GM18502 (cell line): ENCODE measurements at regions not wholly inside any gene's neighbourhood (a gene's known extent, or its start where the extent isn't known, plus 50 kb on each side); places are given as distances from the start of the nearest gene placed in this dataset.

Experiments
- ATAC-seq: cut with Tn5 transposase; IDR thresholded peaks from one replicate; pipeline ENCODE4 v1.9.1; 2021; ENCODE audit warnings: mild to moderate bottlenecking; ENCODE audit not compliant: unreplicated experiment, poor library complexity

- ATAC-seq: no peak
Observed at GRCh38 chr2:143905587-143905986, 614.3 kb downstream of the ZEB2 start.

GRCh38 chr2:143903172-143903856 is 616.6 kb downstream of the ZEB2 start:
- ATAC-seq: no peak

DNA sequence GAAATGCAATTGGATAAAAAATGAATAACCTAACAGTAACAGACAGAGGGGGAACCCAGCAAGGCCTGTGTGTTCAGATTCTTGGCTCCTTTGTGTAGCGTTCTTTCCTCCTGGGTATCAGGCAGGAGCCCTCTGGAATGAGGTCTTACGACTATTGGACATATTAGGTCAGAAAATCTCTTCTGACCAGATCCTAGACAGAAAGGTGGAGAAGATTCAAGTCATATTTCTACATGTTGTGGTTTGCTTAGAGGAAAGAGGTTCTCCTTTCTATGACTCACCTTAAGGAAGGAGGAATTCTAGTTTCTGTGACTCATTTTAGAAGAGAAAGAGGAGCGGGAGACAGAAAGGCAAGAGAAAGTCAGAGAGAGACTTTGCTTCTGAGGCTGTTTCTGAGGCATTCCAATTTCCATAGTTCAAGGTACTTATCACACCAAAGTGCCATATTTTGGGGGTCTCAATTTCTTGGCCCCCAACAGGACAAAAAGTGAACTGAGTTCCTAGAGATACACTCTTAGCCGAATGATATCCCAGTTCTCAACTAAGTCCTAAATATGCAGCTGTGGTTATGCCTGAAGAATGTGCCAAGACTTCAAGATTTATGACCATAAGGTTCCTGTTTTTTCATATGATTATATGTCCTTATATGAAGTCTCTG is 618.6 kb downstream of the ZEB2 start:
- ATAC-seq: peak; percentile 89

DNA sequence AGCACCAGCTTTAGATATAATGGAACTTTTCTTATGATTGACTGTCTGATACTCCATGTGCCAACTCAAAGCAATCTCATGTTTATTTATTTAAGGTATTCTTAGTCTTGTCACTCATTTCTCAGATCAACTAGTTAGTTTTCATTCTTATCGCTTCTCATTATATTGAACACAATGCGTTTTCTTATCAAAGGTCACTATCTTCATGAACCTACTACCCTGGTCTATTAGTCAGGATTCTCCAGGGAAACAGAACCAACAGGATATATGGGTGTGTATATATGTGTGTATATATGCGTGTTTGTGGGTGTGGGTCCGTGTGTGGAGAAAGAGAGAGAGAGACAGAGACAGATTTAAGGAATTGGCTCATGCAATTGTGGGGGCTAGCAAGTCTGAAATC is 619.9 kb downstream of the ZEB2 start:
- ATAC-seq: no peak

DNA sequence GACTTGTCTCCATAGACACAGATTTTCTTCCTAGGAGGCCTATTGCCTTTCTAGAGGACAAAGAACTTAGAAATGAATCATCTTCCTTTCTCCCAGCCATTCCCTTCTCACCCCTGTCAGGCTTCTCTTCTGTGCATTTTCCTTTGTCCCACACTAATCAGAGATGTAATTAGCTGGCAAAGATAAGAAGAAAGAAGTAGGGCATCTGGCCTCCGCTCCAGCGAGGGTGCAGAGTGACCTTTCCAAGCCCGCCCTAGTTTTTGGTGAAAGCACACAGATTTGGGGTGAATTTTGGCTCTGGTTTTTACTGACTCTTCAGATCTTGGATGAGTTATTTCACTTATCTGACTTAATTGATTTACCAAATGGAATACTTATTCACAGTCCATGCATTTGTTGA is 626.5 kb downstream of the ZEB2 start:
- ATAC-seq: no peak

DNA sequence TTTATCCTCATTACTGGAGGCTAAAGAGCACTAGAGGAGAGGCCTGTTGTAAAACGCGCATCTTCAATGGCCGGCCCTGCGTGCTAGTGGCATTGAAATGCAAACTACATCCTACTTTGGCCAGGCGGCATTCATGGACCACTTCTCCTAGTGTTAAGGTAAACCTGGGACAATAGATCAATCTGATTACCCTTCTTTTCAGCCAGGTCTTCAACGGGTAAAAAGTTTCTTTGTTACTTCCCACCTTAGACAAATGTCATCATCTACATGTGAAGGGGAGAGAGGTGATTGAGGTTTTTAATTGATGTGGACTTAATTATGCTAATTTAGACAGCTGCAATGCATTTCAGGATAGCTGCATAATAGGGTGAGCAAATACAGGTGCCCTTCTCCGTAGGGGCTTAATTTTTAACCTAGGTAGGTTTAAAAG is 628.0 kb downstream of the ZEB2 start:
- ATAC-seq: no peak

DNA sequence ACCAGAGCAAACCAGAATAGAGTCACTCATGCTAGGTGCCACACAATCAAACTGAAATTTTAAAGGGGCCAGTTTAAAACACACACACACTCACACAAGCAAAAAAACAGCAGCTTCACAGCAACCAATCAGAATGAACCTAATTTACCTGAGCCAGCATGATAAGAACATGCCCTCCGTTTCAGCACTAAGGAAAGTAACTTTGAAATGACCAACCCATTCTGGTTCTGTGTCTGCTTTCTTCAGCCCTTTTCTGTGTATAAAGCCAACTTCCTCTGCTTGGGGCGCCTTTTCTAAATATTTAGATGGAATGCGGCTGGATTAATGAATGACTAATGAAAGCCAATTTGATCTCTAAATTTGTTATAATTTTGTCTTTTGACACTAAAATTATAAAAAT is 629.1 kb downstream of the ZEB2 start:
- no peak for ATAC-seq

DNA sequence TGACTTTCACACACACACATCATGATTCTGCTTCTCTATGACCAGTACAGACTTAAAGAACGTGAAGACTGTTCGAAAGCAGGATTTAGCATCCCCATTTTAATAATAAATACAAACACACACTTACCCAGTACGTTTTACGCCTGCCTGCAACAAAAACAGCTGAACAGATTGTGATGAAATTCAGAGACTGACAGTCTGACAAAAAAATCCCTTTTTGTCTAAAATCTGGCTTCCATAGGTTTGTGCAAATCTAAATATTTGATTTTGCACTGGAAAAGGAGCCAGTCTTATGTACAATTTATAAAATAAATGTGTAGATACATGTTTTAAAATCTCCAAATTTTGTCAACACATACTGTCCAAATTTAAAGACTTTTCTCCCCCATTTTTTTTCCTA is 630.7 kb downstream of the ZEB2 start:
- ATAC-seq: no peak

DNA sequence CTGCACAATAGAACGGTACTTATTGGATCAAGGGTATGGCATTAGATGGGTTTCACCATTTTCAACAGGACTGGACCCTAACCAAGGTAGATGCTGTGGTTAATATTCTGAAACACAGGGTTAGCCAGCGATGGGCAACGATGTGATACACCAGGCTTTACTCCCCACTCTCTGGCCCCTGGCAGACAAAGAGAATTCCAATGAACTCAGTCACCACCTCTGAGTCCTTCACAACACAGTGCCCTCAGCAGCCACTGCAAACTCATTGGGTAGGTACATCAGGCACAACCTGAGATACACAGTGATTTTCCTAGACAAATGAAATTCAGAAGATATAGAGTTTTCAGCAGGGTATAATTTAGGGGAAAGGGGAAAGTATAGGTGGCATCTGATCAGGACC is 634.5 kb downstream of the ZEB2 start:
- ATAC-seq: no peak

- no peak for ATAC-seq
Observed at GRCh38 chr2:143881246-143881645, 638.7 kb downstream of the ZEB2 start.

GRCh38 chr2:143877876-143878530 is 641.9 kb downstream of the ZEB2 start:
- no peak for ATAC-seq

DNA sequence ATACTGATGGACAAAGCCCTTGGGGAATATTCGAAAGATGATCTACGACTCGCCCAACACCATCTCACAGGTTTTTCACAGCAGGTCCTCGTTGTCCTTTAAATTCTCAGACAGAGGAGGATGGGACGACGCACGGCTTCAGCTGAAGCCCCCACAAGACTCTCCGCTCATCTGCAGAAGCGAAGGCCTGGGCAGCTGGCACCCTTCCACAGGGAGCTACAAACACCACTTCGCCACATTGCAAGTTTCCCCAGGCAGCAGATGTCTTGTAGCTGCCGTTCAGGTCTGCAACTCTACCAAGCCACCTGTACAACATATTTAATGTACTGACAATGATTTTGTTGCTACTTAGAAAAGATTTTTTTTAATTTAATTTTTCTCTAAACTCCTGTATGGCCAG is 642.9 kb downstream of the ZEB2 start:
- no peak for ATAC-seq

GRCh38 chr2:143875295-143876233 is 644.4 kb downstream of the ZEB2 start:
- no peak for ATAC-seq

DNA sequence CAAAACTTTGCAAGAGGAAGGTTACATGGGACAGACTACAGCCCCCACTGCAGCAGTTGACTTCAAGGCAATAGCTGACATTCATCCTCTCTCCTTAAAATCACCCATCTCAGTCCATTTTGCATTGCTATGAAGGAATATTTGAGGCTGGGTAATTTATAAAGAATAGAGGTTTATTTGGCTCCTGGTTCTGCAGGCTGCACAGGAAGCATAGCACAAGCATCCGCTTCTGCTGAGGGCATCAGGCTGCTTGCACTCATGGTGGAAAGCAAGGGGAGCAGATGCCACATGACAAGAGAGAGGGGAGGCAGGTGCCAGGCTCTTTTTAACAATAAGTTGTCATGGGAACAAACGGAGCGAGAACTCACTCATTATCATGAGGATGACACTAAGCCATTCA is 646.0 kb downstream of the ZEB2 start:
- ATAC-seq: no peak

DNA sequence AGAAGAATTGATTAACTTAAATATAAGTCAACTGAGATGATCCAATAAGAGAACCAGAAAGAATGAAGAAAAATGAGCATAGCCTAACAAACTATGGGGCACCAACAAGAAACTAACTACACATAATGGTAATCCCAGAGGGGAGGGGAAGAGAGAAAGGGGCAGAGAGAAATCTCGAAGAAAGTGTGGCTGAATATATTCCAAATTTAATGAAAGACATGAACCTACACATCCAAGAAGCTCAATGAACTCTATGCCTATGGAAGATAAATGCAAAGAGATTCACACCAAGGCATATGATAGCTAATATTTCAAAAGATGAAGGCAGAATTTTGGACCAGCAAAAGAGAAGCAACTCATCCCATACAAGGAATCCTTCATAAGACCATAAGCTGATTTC is 649.2 kb downstream of the ZEB2 start:
- no peak for ATAC-seq

- no peak for ATAC-seq
Observed at GRCh38 chr2:143856978-143857377, 662.9 kb downstream of the ZEB2 start.

- ATAC-seq: no peak
Observed at GRCh38 chr2:143852759-143853158, 667.2 kb downstream of the ZEB2 start.

- no peak for ATAC-seq
Observed at GRCh38 chr2:143850084-143850483, 669.8 kb downstream of the ZEB2 start.

DNA sequence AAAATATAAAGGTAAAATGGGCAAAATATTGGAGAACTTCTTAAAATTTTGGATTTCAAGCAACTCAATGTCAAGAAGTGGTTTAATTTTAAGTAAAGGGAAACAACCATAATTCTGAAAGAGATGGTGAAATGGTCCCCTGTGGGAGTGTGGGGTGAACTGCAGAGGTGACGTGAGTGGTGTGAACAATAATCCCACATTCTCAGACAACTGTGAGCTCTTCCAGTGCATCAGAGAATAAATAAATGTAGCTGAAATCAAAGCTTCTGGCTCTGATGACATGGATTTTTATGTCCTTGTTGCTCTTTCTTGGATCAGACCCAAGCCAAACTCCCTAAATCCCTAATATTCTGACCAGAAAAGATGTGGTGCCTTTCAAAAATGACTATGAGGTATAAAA is 672.7 kb downstream of the ZEB2 start:
- no peak for ATAC-seq

DNA sequence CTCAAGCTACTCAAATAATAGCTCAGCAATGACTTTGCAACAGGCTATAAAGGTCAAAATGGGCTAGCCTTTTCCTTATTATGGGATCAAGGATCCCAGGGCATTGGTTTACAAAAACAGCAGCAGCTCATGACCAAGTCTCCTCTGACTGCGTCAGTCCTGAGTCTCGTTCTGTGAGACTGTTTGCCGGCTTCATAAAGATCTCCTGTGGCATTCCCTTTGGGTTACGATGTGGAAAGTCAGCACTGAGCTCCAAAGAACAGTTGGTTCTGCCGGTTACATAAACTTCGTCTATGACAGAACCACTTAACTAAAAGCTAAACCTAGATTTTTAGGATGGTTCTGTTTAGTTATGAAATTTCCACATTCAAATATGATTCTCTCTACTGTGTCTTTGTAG is 674.9 kb downstream of the ZEB2 start:
- no peak for ATAC-seq

GRCh38 chr2:143843686-143844085 is 676.2 kb downstream of the ZEB2 start:
- no peak for ATAC-seq
